Stimulated activated naive B cell treated with anti-CD40 and anti-IgM and Interleukin-4, amounts not matched to agents 10 μg/mL and 1 μg/mL and 100 μg/mL, for 72 hours (primary cell): ENCODE measurements at regions not wholly inside any gene's neighbourhood (a gene's known extent, or its start where the extent isn't known, plus 50 kb on each side); places are given as distances from the start of the nearest gene placed in this dataset.

Experiments
- ATAC-seq, 2 donors: fragments of 150-1000 bp; cut with Tn5 transposase; replicated peaks; 2 replicates each; pipeline ENCODE4 v1.10.0; 2021; ENCODE audit warnings: moderate library complexity in 1 of 2
- DNase-seq: peaks from one replicate; pipeline ENCODE4 v3.0.0; 2021
- H3K27ac Mint-ChIP-seq: one replicate; pipeline ENCODE4 v1.8.0; 2022; ENCODE audit warnings: mild to moderate bottlenecking, mixed read lengths
- H3K27me3 Mint-ChIP-seq, 2 donors: one replicate each; pipeline ENCODE4 v1.8.0; 2022; ENCODE audit warnings: mixed read lengths in 2 of 2
- H3K36me3 Mint-ChIP-seq, 2 donors: one replicate each; pipeline ENCODE4 v1.8.0; 2022; ENCODE audit warnings: mixed read lengths in 2 of 2, mild to moderate bottlenecking in 1 of 2
- H3K4me1 Mint-ChIP-seq, 2 donors: one replicate each; pipeline ENCODE4 v1.8.0; 2022; ENCODE audit warnings: mixed read lengths in 2 of 2, mild to moderate bottlenecking in 1 of 2
- H3K4me3 Mint-ChIP-seq, 2 donors: one replicate each; pipeline ENCODE4 v1.8.0; 2022; ENCODE audit warnings: mild to moderate bottlenecking in 2 of 2, mixed read lengths in 2 of 2, moderate library complexity in 1 of 2
- H3K9me3 Mint-ChIP-seq, 2 donors: one replicate each; pipeline ENCODE4 v1.8.0; 2022; ENCODE audit warnings: mixed read lengths in 2 of 2, mild to moderate bottlenecking in 1 of 2

DNA sequence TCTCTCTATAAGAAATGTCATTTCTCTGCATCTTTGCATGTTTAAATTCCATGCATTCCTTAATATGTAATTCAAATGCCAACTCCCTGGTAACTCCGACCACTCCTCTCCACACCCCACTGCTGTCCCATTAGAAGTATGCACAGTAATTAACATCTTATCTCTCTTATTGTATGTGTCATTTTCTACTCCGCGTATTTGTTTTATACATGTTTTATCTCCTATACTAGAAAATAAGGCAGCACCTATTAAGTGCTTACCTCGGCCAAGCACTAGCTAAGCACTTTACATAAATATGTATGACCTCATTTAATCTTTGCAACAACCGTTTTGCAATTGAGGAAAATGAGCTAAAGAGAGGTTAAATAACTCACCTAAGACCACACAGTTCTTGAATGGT, 469.8 kb downstream of the BCAT1 start:
- Mint-ChIP-seq H3K9me3 (no peaks in the 10 kb centered on the region), H3K4me3 (no peak overlapping the region), H3K27me3 (peaks cover 0 to 12% of the 10 kb centered on the region in 2 donors), H3K27ac (no peak overlapping the region), H3K36me3 (no peaks in the 10 kb centered on the region), H3K4me1 (peaks cover 0 to 4% of the 10 kb centered on the region in 2 donors)
- DNase-seq, result no peak
- ATAC-seq, result no peak

DNA sequence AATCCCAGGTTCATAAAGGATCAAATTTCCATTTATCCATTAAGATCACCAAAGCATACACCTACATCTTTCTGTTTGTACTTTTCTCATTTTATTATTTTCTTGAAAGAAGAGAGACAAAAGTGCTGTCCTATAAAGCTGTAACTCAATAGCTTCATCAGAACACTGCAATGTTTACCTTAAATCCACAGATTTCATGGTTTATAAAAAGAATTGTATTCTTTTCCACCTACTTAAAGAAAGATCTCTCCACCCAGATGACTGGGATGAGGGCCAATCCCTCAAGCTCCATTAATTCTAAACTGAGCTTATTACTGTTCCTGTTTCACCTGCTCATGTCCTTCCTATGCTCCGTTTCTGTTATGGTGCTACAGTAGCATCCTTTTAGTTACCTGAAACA, 470.6 kb downstream of the BCAT1 start:
- Mint-ChIP-seq H3K36me3 (no peaks in the 10 kb centered on the region), H3K4me1 (peaks cover 0 to 3% of the 10 kb centered on the region in 2 donors), H3K9me3 (no peaks in the 10 kb centered on the region), H3K4me3 (no peak overlapping the region), H3K27ac (no peak overlapping the region), H3K27me3 (peaks cover 0 to 12% of the 10 kb centered on the region in 2 donors)
- ATAC-seq, result no peak
- no peak for DNase-seq

GRCh38 chr12:24476310-24476709, 472.6 kb downstream of the BCAT1 start:
- no peak for DNase-seq
- no peak for ATAC-seq
- H3K4me1 Mint-ChIP-seq, result no peaks in the 10 kb centered on the region
- no peaks in the 10 kb centered on the region for H3K36me3 Mint-ChIP-seq
- no peak overlapping the region for H3K4me3 Mint-ChIP-seq
- H3K27ac Mint-ChIP-seq, result no peak overlapping the region
- peaks cover 0 to 12% of the 10 kb centered on the region in 2 donors for H3K27me3 Mint-ChIP-seq
- H3K9me3 Mint-ChIP-seq, result no peaks in the 10 kb centered on the region

- H3K27me3 Mint-ChIP-seq, result peaks cover 0 to 12% of the 10 kb centered on the region in 2 donors
- no peak for ATAC-seq
- H3K27ac Mint-ChIP-seq, result no peak overlapping the region
- DNase-seq, result no peak
- H3K4me1 Mint-ChIP-seq, result no peaks in the 10 kb centered on the region
- no peaks in the 10 kb centered on the region for H3K36me3 Mint-ChIP-seq
- H3K4me3 Mint-ChIP-seq, result no peak overlapping the region
- no peaks in the 10 kb centered on the region for H3K9me3 Mint-ChIP-seq
Observed at GRCh38 chr12:24475337-24475736, 473.6 kb downstream of the BCAT1 start.

GRCh38 chr12:24473097-24473496, 475.8 kb downstream of the BCAT1 start:
- no peaks in the 10 kb centered on the region for H3K36me3 Mint-ChIP-seq
- H3K4me1 Mint-ChIP-seq, result no peaks in the 10 kb centered on the region
- DNase-seq, result no peak
- H3K9me3 Mint-ChIP-seq, result no peaks in the 10 kb centered on the region
- H3K27ac Mint-ChIP-seq, result no peak overlapping the region
- no peak overlapping the region for H3K4me3 Mint-ChIP-seq
- H3K27me3 Mint-ChIP-seq, result no peaks in the 10 kb centered on the region
- no peak for ATAC-seq

DNA sequence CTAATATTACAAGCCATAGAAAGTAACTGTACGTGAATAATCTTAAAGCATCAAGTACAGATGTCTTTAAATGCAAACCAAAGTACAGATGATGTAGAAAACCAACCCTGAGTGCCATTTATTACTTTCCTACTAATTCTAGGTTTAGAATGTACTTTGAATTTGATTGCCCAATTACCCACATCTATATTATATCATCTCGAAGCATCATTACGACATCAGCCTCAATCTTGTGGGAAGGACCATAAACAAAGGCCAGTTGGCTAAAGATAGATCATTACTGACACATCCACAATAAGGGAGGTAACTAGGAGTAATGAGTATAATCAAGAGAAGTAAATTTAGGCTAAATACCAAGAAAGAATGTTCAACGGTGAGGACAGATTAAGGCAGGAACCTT, 478.9 kb downstream of the BCAT1 start:
- H3K27ac Mint-ChIP-seq, result no peak overlapping the region
- DNase-seq, result no peak
- H3K9me3 Mint-ChIP-seq, result no peaks in the 10 kb centered on the region
- H3K4me1 Mint-ChIP-seq, result peaks cover 2 to 6% of the 10 kb centered on the region in 2 donors
- no peaks in the 10 kb centered on the region for H3K36me3 Mint-ChIP-seq
- H3K4me3 Mint-ChIP-seq, result no peak overlapping the region
- H3K27me3 Mint-ChIP-seq, result peaks cover 0 to 1% of the 10 kb centered on the region in 2 donors
- no peak for ATAC-seq

DNA sequence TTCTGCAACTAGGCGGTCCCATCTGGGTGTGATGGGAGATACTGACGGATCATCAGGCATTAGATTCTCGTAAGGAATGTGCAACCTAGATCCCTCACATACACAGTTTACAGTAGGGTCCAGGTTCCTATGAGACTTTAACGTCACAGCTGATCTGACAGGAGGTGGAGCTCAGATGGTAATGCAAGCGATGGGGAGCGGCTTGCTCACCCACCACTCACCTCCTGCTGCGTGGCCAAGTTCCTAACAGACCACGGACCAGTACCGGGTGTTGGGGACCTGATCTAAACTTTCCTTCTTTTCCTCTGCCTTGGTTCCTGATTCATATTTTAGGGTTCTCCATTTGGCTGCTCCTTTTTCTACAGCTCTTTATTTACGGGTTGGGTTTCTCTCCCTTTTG, 479.8 kb downstream of the BCAT1 start:
- DNase-seq, result no peak
- peaks cover 2 to 6% of the 10 kb centered on the region in 2 donors for H3K4me1 Mint-ChIP-seq
- no peaks in the 10 kb centered on the region for H3K36me3 Mint-ChIP-seq
- ATAC-seq, result no peak
- H3K27me3 Mint-ChIP-seq, result peaks cover 0 to 3% of the 10 kb centered on the region in 2 donors
- H3K4me3 Mint-ChIP-seq, result no peak overlapping the region
- H3K9me3 Mint-ChIP-seq, result no peaks in the 10 kb centered on the region
- H3K27ac Mint-ChIP-seq, result no peak overlapping the region

- no peak overlapping the region for H3K27ac Mint-ChIP-seq
- H3K9me3 Mint-ChIP-seq, result no peaks in the 10 kb centered on the region
- no peak for DNase-seq
- ATAC-seq, result no peak
- peaks cover 2 to 6% of the 10 kb centered on the region in 2 donors for H3K4me1 Mint-ChIP-seq
- H3K36me3 Mint-ChIP-seq, result no peaks in the 10 kb centered on the region
- H3K4me3 Mint-ChIP-seq, result no peak overlapping the region
- peaks cover 0 to 3% of the 10 kb centered on the region in 2 donors for H3K27me3 Mint-ChIP-seq
Observed at GRCh38 chr12:24467226-24467625, 481.7 kb downstream of the BCAT1 start.

DNA sequence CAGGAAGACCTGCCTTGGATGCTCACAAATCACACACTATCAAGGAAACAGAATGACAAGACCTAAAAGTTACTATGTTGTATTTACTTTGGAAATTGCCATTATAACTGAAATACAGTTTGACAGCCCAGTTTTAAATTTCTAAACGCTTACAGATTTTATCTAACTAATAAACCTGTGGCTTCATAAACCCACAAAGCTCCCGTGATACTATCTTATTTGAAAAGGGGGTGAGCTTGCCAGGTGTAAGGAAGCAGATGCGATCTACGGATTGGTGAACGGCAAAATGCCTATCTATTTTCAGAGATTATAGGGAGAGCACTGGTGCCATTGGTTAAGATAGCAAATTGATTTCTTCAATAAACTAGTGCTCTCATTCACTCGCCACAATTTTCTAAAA, 485.5 kb downstream of the BCAT1 start:
- no peaks in the 10 kb centered on the region for H3K36me3 Mint-ChIP-seq

DNA sequence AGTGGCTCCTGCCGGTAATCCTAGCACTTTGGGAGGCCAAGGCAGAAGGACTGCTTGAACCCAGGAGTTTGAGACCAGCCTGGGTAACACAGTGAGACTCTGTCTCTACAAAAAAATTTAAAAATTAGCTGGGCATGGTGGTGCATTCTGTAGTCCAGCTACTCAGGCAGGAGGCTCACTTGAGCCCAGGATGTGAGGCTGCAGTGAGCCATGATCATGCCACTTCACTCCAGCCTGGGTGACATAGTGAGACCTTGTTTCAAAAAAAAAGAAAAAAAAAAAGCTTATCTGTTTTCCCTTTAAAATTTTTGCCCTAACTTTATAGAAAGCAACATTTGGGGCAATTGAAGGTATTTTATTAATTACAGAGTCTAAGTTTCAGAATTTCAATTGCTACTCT, 486.0 kb downstream of the BCAT1 start:
- H3K27ac Mint-ChIP-seq, result no peak overlapping the region
- no peaks in the 10 kb centered on the region for H3K9me3 Mint-ChIP-seq
- H3K4me3 Mint-ChIP-seq, result no peak overlapping the region
- no peak for ATAC-seq
- peaks cover 2 to 6% of the 10 kb centered on the region in 2 donors for H3K4me1 Mint-ChIP-seq
- no peaks in the 10 kb centered on the region for H3K36me3 Mint-ChIP-seq
- no peak for DNase-seq
- H3K27me3 Mint-ChIP-seq, result peaks cover 0 to 3% of the 10 kb centered on the region in 2 donors

More for the DNA sequence above, 485.5 kb downstream of the BCAT1 start:
- Mint-ChIP-seq H3K4me3 (no peak overlapping the region), H3K9me3 (no peaks in the 10 kb centered on the region), H3K4me1 (peaks cover 2 to 6% of the 10 kb centered on the region in 2 donors), H3K27me3 (peaks cover 0 to 3% of the 10 kb centered on the region in 2 donors), H3K27ac (no peak overlapping the region)
- no peak for ATAC-seq
- DNase-seq, result no peak

DNA sequence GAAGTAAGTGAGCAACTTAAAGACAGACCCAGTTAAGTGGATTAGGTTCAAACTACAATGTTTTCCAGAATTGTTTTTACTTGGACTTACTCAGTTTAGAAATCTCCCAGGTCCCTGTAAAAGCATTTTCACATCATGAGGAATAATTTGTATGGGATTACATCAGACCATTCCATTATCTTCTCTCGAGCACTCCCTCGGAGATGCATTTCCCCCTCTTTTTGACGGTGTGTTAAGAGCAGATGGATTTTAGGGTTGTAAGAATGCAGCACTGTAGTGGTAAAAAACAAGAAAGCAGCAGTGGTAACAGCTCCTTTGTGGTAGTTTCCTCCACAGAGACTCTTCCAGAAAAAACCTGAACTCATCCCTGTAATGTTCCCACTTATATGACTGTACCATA, 488.4 kb downstream of the BCAT1 start:
- DNase-seq (no peak), ATAC-seq (no peak)
- Mint-ChIP-seq H3K36me3 (no peaks in the 10 kb centered on the region), H3K27ac (no peak overlapping the region), H3K4me1 (no peaks in the 10 kb centered on the region), H3K27me3 (peaks cover 0 to 3% of the 10 kb centered on the region in 2 donors), H3K9me3 (no peaks in the 10 kb centered on the region), H3K4me3 (no peak overlapping the region)

DNA sequence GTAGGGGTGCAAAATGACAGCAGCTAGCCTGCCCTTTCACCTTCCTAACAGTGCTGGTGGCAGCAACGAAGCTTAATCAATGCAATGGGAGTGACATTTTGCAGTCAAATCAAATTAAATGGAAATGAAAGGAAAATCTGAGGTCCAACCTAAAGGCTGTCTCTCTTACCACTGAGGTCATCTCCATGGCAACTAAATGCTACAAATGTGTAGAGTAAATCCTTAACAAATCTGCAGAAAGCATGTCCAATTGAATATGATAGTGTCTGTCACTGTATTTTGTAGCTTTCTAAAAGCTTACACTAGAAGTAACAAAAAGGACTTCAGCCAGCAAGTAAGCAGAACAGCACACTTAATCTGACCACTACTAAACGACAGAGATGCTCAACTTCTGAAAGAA, 488.8 kb downstream of the BCAT1 start:
- ATAC-seq, result no peak
- H3K4me1 Mint-ChIP-seq, result no peaks in the 10 kb centered on the region

GRCh38 chr12:24455811-24456210, 493.1 kb downstream of the BCAT1 start:
- Mint-ChIP-seq H3K36me3 (no peaks in the 10 kb centered on the region), H3K4me3 (no peak overlapping the region), H3K27ac (no peak overlapping the region), H3K27me3 (no peaks in the 10 kb centered on the region), H3K9me3 (no peaks in the 10 kb centered on the region), H3K4me1 (no peaks in the 10 kb centered on the region)
- DNase-seq, result no peak
- no peak for ATAC-seq

More for the DNA sequence above, 488.8 kb downstream of the BCAT1 start:
- Mint-ChIP-seq H3K27me3 (peaks cover 0 to 2% of the 10 kb centered on the region in 2 donors), H3K27ac (no peak overlapping the region), H3K9me3 (no peaks in the 10 kb centered on the region), H3K36me3 (no peaks in the 10 kb centered on the region), H3K4me3 (no peak overlapping the region)
- DNase-seq, result no peak

DNA sequence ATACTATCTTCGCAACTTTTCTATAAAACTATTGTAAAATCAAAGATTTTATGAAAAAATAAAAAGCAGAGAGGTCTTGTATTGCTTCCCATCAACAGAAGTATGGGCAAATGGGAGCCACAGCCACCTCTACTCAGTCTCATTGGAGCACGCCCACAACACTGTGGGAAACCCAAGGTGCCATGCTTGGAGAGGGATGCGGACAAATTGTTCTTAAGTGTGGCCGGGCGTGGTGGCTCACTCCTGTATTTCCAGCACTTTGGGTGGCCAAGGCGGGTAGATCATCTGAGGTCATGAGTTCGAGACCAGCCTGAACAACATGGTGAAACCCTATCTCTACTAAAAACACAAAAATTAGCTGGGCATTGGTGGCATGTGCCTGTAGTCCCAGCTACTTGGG, 498.2 kb upstream of the SOX5 start:
- Mint-ChIP-seq H3K4me3 (no peak overlapping the region), H3K27ac (no peak overlapping the region), H3K36me3 (no peaks in the 10 kb centered on the region), H3K9me3 (no peaks in the 10 kb centered on the region), H3K27me3 (no peaks in the 10 kb centered on the region), H3K4me1 (peaks cover 0 to 2% of the 10 kb centered on the region in 2 donors)
- no peak for DNase-seq
- no peak for ATAC-seq

- H3K9me3 Mint-ChIP-seq, result no peaks in the 10 kb centered on the region
- H3K36me3 Mint-ChIP-seq, result no peaks in the 10 kb centered on the region
- H3K27ac Mint-ChIP-seq, result no peak overlapping the region
- DNase-seq, result no peak
- H3K4me3 Mint-ChIP-seq, result no peak overlapping the region
- ATAC-seq, result no peak
- H3K27me3 Mint-ChIP-seq, result peaks cover 2% of the 10 kb centered on the region in 2 donors
- peaks cover 0 to 2% of the 10 kb centered on the region in 2 donors for H3K4me1 Mint-ChIP-seq
Observed at GRCh38 chr12:24446287-24446686, 496.8 kb upstream of the SOX5 start.

DNA sequence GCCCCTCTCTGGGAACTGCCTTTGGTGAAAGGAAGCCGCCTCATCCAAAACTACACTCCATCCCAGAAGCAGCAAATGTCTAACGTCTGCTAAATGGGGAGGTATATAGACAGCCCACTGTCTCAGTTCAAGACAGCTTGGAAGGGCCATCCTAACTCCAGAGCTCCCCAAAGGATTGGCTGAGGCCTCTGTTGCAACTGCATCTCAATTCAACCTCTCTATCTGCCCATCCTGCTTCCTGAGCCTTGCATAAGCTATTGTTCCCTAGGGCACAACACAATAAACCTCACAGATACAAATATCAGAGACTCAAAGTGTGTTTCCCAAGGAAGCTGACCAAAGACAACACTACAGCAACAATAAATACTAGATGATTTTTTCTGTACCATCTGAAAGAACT, 495.2 kb upstream of the SOX5 start:
- H3K27ac Mint-ChIP-seq, result no peak overlapping the region

More for the DNA sequence above, 495.2 kb upstream of the SOX5 start:
- Mint-ChIP-seq H3K27me3 (peaks cover 5 to 7% of the 10 kb centered on the region in 2 donors), H3K4me1 (peaks cover 0 to 2% of the 10 kb centered on the region in 2 donors), H3K9me3 (no peaks in the 10 kb centered on the region), H3K36me3 (no peaks in the 10 kb centered on the region), H3K4me3 (no peak overlapping the region)
- DNase-seq (no peak), ATAC-seq (no peak)
